HFFc6 (cell line): ENCODE measurements at regions not wholly inside any gene's neighbourhood (a gene's known extent, or its start where the extent isn't known, plus 50 kb on each side); places are given as distances from the start of the nearest gene placed in this dataset.

Source experiments
- DNase-seq: peaks from one replicate; pipeline ENCODE4 v3.0.0-alpha.2; 2018
- H3K27ac Mint-ChIP-seq: 2 replicates; pipeline ENCODE4 v1.8.0; 2020; ENCODE audit warnings: mild to moderate bottlenecking, mixed read lengths
- H3K27me3 Mint-ChIP-seq: 2 replicates; pipeline ENCODE4 v1.8.0; 2021; ENCODE audit warnings: mild to moderate bottlenecking, moderate library complexity, mixed read lengths; ENCODE audit not compliant: insufficient read depth
- H3K36me3 Mint-ChIP-seq: 2 replicates; pipeline ENCODE4 v1.8.0; 2021; ENCODE audit warnings: low read depth, mixed read lengths
- H3K4me1 Mint-ChIP-seq: 2 replicates; pipeline ENCODE4 v1.8.0; 2020; ENCODE audit warnings: low read depth, mixed read lengths
- H3K4me3 Mint-ChIP-seq: 2 replicates; pipeline ENCODE4 v1.8.0; 2020; ENCODE audit warnings: mild to moderate bottlenecking, moderate library complexity, mixed read lengths
- H3K9me3 Mint-ChIP-seq: 2 replicates; pipeline ENCODE4 v1.8.0; 2020; ENCODE audit warnings: mild to moderate bottlenecking, mixed read lengths
- TF ChIP-seq, protein P1 (sequence below): fragments of 200-600 bp; sonication (generic); IDR thresholded peaks from 2 replicates; pipeline ENCODE4 v1.5.0; 2021; ENCODE audit warnings: antibody characterized with exemption, mild to moderate bottlenecking

- DNase-seq = no peak
- H3K27me3 Mint-ChIP-seq = no peaks in the 10 kb centered on the region; the same call in none of the 2 replicates
- H3K4me3 Mint-ChIP-seq = no peak overlapping the region
- H3K4me1 Mint-ChIP-seq = no peaks in the 10 kb centered on the region
- H3K9me3 Mint-ChIP-seq = peaks cover 11% of the 10 kb centered on the region
- TF ChIP-seq, protein P1, sequence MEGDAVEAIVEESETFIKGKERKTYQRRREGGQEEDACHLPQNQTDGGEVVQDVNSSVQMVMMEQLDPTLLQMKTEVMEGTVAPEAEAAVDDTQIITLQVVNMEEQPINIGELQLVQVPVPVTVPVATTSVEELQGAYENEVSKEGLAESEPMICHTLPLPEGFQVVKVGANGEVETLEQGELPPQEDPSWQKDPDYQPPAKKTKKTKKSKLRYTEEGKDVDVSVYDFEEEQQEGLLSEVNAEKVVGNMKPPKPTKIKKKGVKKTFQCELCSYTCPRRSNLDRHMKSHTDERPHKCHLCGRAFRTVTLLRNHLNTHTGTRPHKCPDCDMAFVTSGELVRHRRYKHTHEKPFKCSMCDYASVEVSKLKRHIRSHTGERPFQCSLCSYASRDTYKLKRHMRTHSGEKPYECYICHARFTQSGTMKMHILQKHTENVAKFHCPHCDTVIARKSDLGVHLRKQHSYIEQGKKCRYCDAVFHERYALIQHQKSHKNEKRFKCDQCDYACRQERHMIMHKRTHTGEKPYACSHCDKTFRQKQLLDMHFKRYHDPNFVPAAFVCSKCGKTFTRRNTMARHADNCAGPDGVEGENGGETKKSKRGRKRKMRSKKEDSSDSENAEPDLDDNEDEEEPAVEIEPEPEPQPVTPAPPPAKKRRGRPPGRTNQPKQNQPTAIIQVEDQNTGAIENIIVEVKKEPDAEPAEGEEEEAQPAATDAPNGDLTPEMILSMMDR = no peak
- no peak overlapping the region for H3K27ac Mint-ChIP-seq
- no peaks in the 10 kb centered on the region for H3K36me3 Mint-ChIP-seq
These were observed 239.0 kb downstream of the DNAJB9 start for GRCh38 chr7:108808549-108809266.

DNA sequence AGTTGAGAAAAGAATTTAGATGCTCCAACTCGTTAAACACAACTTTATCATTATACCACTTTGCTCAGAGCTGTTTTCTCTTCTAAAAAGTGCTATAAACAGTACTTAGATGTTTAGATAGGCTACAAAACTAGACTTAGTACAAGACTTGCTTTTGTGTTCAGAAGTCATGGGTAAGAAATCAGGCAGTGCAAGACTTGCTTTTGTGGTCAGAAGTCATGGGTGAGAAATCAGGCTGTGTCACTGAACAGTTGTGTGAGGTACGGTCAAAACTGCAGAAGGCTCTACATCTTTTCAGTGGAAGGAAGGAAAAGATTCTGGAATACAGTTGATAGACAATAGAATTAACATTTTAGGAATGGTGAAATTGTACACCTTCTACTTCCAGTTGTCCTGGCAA is 239.7 kb downstream of the DNAJB9 start:
- no peaks in the 10 kb centered on the region for H3K4me1 Mint-ChIP-seq
- no peak for DNase-seq
- H3K27ac Mint-ChIP-seq = no peak overlapping the region
- no peaks in the 10 kb centered on the region; the same call in none of the 2 replicates for H3K27me3 Mint-ChIP-seq
- TF ChIP-seq, protein P1 = no peak
- H3K36me3 Mint-ChIP-seq = no peaks in the 10 kb centered on the region
- no peak overlapping the region for H3K4me3 Mint-ChIP-seq
- peaks cover 15% of the 10 kb centered on the region for H3K9me3 Mint-ChIP-seq

- TF ChIP-seq, protein P1 = no peak
- Mint-ChIP-seq H3K9me3 (peaks cover 25% of the 10 kb centered on the region), H3K27me3 (no peaks in the 10 kb centered on the region; the same call in 1 of the 2 replicates), H3K36me3 (no peaks in the 10 kb centered on the region), H3K4me3 (no peak overlapping the region), H3K27ac (no peak overlapping the region), H3K4me1 (no peaks in the 10 kb centered on the region)
- no peak for DNase-seq
These were observed 241.2 kb downstream of the DNAJB9 start for GRCh38 chr7:108810756-108811385.

GRCh38 chr7:108813251-108814014 is 243.8 kb downstream of the DNAJB9 start:
- Mint-ChIP-seq H3K4me3 (no peak overlapping the region), H3K27me3 (no peaks in the 10 kb centered on the region; the same call in 1 of the 2 replicates), H3K9me3 (peaks cover 36% of the 10 kb centered on the region), H3K36me3 (no peaks in the 10 kb centered on the region), H3K27ac (no peak overlapping the region), H3K4me1 (no peaks in the 10 kb centered on the region)
- TF ChIP-seq, protein P1 = no peak
- DNase-seq = no peak

DNA sequence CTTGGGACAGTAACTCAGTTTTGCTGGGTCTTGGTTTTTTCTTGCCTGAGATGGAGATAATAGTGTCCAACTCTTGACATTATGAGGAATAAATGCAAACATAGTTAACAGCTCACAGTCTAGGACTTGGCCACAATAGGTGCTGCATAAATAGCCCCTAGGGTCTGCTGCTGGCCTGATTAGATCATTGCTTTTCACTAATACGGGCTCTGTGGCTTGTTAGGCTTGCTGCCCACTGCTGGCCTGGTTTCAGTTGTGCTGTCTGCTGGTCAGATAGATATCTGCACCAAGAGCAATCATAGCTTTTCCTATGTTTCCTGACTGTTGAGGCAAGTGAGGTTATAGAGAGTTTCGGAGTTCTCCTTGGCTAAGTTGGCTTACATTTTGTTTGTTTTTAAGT is 246.1 kb downstream of the DNAJB9 start:
- H3K27ac Mint-ChIP-seq = no peak overlapping the region
- DNase-seq = no peak

More for the DNA sequence above, 246.1 kb downstream of the DNAJB9 start:
- Mint-ChIP-seq H3K9me3 (peaks cover 39% of the 10 kb centered on the region), H3K36me3 (no peaks in the 10 kb centered on the region), H3K4me3 (no peak overlapping the region), H3K27me3 (no peaks in the 10 kb centered on the region; the same call in 1 of the 2 replicates), H3K4me1 (no peaks in the 10 kb centered on the region)
- TF ChIP-seq, protein P1 = no peak
